Right lobe of liver (tissue), 6 donors: ENCODE measurements at regions not wholly inside any gene's neighbourhood (a gene's known extent, or its start where the extent isn't known, plus 50 kb on each side); places are given as distances from the start of the nearest gene placed in this dataset.
"Not testable (repeated sequence)": the region's sequence is repeated elsewhere in the genome, so short reads cannot be mapped to it uniquely, and the experiment has no call there.

Experiments
- ATAC-seq, 4 donors: fragments of 200-7000 bp; cut with Tn5 transposase; one replicate each; pipeline ENCODE4 v1.9.1; 2020; ENCODE audit warnings: mild to moderate bottlenecking in 4 of 4, moderate library complexity in 4 of 4
- DNase-seq, 3 donors: peaks; one replicate each; pipeline ENCODE4 v3.0.0-alpha.2; 2020
- H3K27ac ChIP-seq, 3 donors: fragments of 200-600 bp; one replicate each; pipeline ENCODE4 v1.8.0; 2022
- H3K27me3 ChIP-seq, 2 donors: fragments of 200-600 bp; one replicate each; pipeline ENCODE4 v1.8.0; 2022
- H3K36me3 ChIP-seq, 4 donors: fragments of 200-600 bp; sonication (generic) in 1 of 4; one replicate each; pipeline versions ENCODE4 v1.5.1 to v1.8.0; 2017 to 2022; ENCODE audit warnings: control low read depth in 1 of 4
- H3K4me1 ChIP-seq, 4 donors: fragments of 200-600 bp; sonication (generic) in 1 of 4; one replicate each; pipeline versions ENCODE4 v1.5.1 to v1.8.0; 2017 to 2022; ENCODE audit warnings: control low read depth in 1 of 4
- H3K4me3 ChIP-seq, 3 donors: fragments of 200-600 bp; one replicate each; pipeline ENCODE4 v1.8.0; 2022
- H3K9me3 ChIP-seq, 4 donors: fragments of 200-600 bp; sonication (generic) in 1 of 4; one replicate each; pipeline versions ENCODE4 v1.5.1 to v1.8.0; 2017 to 2022; ENCODE audit warnings: control low read depth in 1 of 4
- POLR2A ChIP-seq: fragments of 450-650 bp; IDR thresholded peaks from one replicate; pipeline ENCODE4 v1.6.1; 2017; ENCODE audit warnings: antibody characterized with exemption, mild to moderate bottlenecking
- WGBS: methylation state at CpG from one replicate; pipeline ENCODE4 v1.1.6; 2018; ENCODE audit warnings: low coverage, low lambda C conversion rate; ENCODE audit not compliant: insufficient coverage; ENCODE audit errors: missing lambda C conversion rate; 5-methylcytosine and 5-hydroxymethylcytosine counted together
- intact Hi-C, 2 donors: fragments of 100-400 bp; cut with DNase I; formaldehyde crosslinking; loops; one replicate each; pipeline versions ENCODE4 v1.11.2 to v1.14.1; 2022
- TF ChIP-seq, protein P1 (sequence below), 4 donors: fragments of 200-600 bp in 3 of 4; fragments of 450-650 bp in 1 of 4; IDR thresholded peaks; one replicate each; pipeline versions ENCODE4 v1.5.1 to v1.8.0; 2016 to 2022; ENCODE audit warnings: antibody characterized with exemption in 4 of 4, mild to moderate bottlenecking in 2 of 4
- donor health status: DM: no; HTN: yes; CAD: no.
- donor health status: DM: no; HTN: no; CAD: no.
- donor health status: DM: no; HTN: no; CAD: no.
- donor health status: DM: no; HTN: yes; CAD: no.
- donor health status: DM: no; HTN: yes; CAD: no.

DNA sequence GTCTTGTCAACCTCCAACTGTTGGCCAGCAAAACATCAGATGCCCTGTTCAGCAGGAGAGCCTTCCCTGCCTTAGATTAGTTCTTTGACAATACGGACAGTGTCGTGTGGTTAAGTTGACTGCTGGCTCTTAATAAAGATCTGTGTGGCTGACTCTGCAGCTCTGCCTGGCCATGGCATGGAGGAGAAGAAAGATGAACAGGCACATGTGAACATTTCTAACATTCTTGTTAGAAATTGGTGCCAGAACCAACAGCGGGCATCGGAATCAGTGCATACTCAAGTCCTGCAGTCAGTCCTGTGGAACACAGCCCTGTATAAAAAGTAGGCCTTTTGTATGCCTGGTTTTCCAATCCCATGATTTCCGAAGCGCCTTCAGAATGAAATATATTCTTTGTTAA, 455.6 kb downstream of the POM121L12 start:
- Histone ChIP-seq H3K4me3 (no peak overlapping the region), H3K27ac (no peak overlapping the region), H3K9me3 (no peaks in the 10 kb centered on the region), H3K27me3 (no peaks in the 10 kb centered on the region), H3K36me3 (no peaks in the 10 kb centered on the region), H3K4me1 (no peaks in the 10 kb centered on the region)
- DNase-seq (no peak), ATAC-seq (no peak)
- 79% methylated on average over 4 of the region's 6 CpGs for WGBS
- TF ChIP-seq, protein P1, sequence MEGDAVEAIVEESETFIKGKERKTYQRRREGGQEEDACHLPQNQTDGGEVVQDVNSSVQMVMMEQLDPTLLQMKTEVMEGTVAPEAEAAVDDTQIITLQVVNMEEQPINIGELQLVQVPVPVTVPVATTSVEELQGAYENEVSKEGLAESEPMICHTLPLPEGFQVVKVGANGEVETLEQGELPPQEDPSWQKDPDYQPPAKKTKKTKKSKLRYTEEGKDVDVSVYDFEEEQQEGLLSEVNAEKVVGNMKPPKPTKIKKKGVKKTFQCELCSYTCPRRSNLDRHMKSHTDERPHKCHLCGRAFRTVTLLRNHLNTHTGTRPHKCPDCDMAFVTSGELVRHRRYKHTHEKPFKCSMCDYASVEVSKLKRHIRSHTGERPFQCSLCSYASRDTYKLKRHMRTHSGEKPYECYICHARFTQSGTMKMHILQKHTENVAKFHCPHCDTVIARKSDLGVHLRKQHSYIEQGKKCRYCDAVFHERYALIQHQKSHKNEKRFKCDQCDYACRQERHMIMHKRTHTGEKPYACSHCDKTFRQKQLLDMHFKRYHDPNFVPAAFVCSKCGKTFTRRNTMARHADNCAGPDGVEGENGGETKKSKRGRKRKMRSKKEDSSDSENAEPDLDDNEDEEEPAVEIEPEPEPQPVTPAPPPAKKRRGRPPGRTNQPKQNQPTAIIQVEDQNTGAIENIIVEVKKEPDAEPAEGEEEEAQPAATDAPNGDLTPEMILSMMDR (IDR thresholded peaks at IDR 0.05), result no peak
- TF ChIP-seq POLR2A, result no peak
- intact Hi-C loops, result no loop called here

DNA sequence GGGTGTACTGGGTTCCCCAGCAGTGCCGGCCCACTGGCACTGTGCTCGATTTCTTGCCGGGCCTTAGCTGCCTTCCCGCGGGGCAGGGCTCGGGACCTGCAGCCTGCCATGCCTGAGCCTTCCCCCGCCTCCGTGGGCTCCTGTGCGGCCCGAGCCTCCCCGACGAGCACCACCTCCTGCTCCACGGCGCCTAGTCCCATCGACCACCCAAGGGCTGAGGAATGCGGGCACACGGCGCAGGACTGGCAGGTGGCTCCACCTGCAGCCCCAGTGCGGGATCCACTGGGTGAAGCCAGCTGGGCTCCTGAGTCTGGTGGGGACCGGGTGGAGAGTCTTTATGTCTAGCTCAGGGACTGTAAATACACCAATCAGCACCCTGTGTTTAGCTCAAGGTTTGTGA, 459.7 kb downstream of the POM121L12 start:
- H3K4me1 ChIP-seq, H3K27me3 ChIP-seq, H3K36me3 ChIP-seq, DNase-seq, H3K9me3 ChIP-seq, ATAC-seq, intact Hi-C loops, H3K27ac ChIP-seq, H3K4me3 ChIP-seq: not testable (repeated sequence)
- WGBS, result 87% methylated on average over 7 of the region's 20 CpGs

DNA sequence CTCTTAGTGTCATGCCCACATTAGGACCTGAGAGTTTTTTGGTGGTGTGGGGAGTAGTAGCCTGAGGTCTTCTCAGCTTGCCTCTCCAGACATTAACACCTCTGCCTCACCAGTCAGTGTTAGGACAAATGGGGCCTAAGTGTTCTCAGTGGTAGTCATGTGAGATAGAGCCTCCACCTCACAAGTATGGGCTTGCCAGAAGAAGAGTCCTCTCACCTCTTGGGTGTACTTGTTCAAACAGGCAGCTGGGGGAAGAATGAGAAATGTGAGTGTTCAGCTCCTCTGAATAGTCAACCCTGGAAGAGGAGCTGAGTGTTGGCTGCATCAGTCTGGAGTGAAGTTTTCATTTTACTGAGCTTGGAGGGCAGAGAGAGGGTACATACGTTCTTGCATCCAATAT, 464.6 kb downstream of the POM121L12 start:
- no peak for ATAC-seq
- intact Hi-C loops, result no loop called here
- TF ChIP-seq POLR2A, result no peak
- TF ChIP-seq, protein P1 (IDR thresholded peaks at IDR 0.05), result no peak

DNA sequence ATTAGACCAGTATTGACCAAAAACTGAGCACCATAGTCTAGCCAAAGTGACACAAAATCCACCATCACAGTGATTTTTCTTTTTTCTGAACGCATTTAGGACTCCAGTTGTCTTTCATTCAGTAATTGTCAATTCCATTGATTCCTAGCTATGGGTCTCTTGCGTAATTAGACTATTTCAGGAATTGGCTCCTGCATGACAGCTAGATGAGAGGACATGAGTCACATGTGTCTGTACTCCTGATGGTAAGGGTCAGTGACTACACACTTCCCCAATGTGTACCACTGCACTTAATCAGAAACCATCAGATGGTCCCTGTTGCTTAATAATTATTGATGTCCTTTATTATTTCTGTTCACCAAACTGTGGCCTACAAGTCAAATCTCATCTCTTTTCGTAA, 469.5 kb downstream of the POM121L12 start:
- no peak overlapping the region for H3K4me3 ChIP-seq
- WGBS, result 72% methylated on average over 3 of the region's 3 CpGs
- TF ChIP-seq, protein P1 (IDR thresholded peaks at IDR 0.05), result no peak
- TF ChIP-seq POLR2A, result no peak

More for the DNA sequence above, 464.6 kb downstream of the POM121L12 start:
- Histone ChIP-seq H3K4me3 (no peak overlapping the region), H3K27ac (no peak overlapping the region), H3K36me3 (no peaks in the 10 kb centered on the region), H3K9me3 (no peaks in the 10 kb centered on the region), H3K27me3 (no peaks in the 10 kb centered on the region), H3K4me1 (no peaks in the 10 kb centered on the region)
- no peak for DNase-seq
- WGBS, result no CpG with 5 or more reads among the region's 1 CpG

DNA sequence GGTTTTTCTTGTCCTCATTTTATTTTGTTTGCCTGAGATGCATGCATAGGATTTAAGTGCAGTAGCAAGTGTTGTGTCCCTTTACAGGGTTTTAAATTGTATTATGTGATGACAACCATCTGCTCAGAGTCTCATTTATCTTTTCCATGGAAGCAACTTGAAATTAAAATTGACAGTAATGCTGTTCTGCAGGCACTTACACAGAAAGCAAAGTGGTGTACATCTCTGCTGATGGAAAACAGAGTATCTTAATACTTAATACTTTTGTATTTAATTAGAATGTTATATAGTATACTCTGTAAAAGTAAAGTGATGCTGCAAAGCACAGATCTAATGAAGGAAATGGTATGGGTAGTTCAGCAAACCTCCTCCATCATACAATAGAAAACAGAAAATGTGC, 482.9 kb downstream of the POM121L12 start:
- TF ChIP-seq POLR2A, result no peak
- TF ChIP-seq, protein P1 (IDR thresholded peaks at IDR 0.05), result no peak
- Histone ChIP-seq H3K27ac (no peak overlapping the region), H3K9me3 (no peaks in the 10 kb centered on the region), H3K36me3 (no peaks in the 10 kb centered on the region), H3K4me1 (no peaks in the 10 kb centered on the region), H3K27me3 (no peaks in the 10 kb centered on the region), H3K4me3 (no peak overlapping the region)
- DNase-seq (no peak), ATAC-seq (no peak)
- intact Hi-C loops, result no loop called here

More for the DNA sequence above, 469.5 kb downstream of the POM121L12 start:
- H3K36me3 ChIP-seq, result no peaks in the 10 kb centered on the region
- no peaks in the 10 kb centered on the region for H3K9me3 ChIP-seq
- intact Hi-C loops, result no loop called here
- ATAC-seq (peak in 1 of 4 donors; percentile 72), DNase-seq (no peak)
- no peaks in the 10 kb centered on the region for H3K4me1 ChIP-seq
- H3K27me3 ChIP-seq, result no peaks in the 10 kb centered on the region
- no peak overlapping the region for H3K27ac ChIP-seq
